Dendritic cell treated with granulocyte-macrophage colony-stimulating factor and Interleukin-4, amounts not matched to agents 40 ng/mL and 50 ng/mL, for 4 days (primary cell): ENCODE measurements at regions not wholly inside any gene's neighbourhood (a gene's known extent, or its start where the extent isn't known, plus 50 kb on each side); places are given as distances from the start of the nearest gene placed in this dataset.

Experiments
- H3K27ac Mint-ChIP-seq: one replicate; pipeline ENCODE4 v1.8.0; 2022; ENCODE audit warnings: mild to moderate bottlenecking, mixed read lengths
- H3K27me3 Mint-ChIP-seq: one replicate; pipeline ENCODE4 v1.8.0; 2022; ENCODE audit warnings: mild to moderate bottlenecking, mixed read lengths
- H3K36me3 Mint-ChIP-seq: one replicate; pipeline ENCODE4 v1.8.0; 2022; ENCODE audit warnings: low read depth, mixed read lengths
- H3K4me1 Mint-ChIP-seq: one replicate; pipeline ENCODE4 v1.8.0; 2022; ENCODE audit warnings: low read depth, mixed read lengths
- H3K4me3 Mint-ChIP-seq: one replicate; pipeline ENCODE4 v1.8.0; 2022; ENCODE audit warnings: mild to moderate bottlenecking, moderate library complexity, mixed read lengths
- H3K9me3 Mint-ChIP-seq: one replicate; pipeline ENCODE4 v1.8.0; 2022; ENCODE audit warnings: mixed read lengths
- intact Hi-C: fragments of 100-400 bp; cut with micrococcal nuclease; formaldehyde crosslinking; loops from one replicate; pipeline ENCODE4 v1.15.0; 2022

GRCh38 chr22:48850658-48851287 lies 976.9 kb downstream of the BRD1 start:
- Mint-ChIP-seq H3K4me1 (no peaks in the 10 kb centered on the region), H3K36me3 (no peaks in the 10 kb centered on the region), H3K9me3 (peaks cover 10% of the 10 kb centered on the region), H3K27ac (no peak overlapping the region), H3K27me3 (no peaks in the 10 kb centered on the region), H3K4me3 (no peak overlapping the region)
- intact Hi-C loops: no loop called here

DNA sequence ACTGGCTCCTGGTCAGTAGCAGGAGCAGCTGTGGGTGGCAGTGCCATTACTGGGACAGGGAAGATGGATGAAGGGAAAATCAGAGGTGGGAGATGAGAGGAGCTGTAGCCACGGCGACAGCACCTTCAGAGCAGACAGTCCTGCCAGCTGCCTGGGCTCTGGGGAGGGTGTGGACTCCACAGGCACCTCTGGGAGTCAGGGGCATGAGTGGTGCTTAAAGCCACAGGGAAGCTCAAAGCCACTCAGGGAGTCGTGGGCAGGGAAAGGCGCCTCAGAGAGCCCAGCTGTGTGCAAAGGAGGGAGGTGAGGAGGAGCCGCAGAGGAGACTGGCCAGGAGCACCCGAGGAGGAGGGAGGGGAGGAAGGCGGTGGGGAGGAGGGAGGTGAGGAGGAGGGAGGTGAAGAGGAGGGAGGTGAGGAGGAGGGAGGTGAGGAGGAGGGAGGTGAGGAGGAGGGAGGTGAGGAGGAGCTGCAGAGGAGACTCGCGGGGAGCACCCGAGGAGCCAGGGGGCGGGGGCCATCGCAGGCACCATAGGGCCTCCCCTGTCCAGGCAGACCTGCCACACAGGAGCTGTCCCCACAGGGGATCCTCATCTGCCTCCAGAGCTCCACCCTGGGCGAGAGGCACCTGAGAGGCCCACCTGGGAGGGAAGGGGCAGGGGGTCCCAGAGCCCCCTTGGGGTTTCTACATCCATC lies 977.6 kb downstream of the BRD1 start:
- H3K4me3 Mint-ChIP-seq: no peak overlapping the region
- intact Hi-C loops: no loop called here
- H3K27me3 Mint-ChIP-seq: no peaks in the 10 kb centered on the region
- H3K27ac Mint-ChIP-seq: no peak overlapping the region
- H3K4me1 Mint-ChIP-seq: no peaks in the 10 kb centered on the region
- no peaks in the 10 kb centered on the region for H3K36me3 Mint-ChIP-seq
- peaks cover 6% of the 10 kb centered on the region for H3K9me3 Mint-ChIP-seq

DNA sequence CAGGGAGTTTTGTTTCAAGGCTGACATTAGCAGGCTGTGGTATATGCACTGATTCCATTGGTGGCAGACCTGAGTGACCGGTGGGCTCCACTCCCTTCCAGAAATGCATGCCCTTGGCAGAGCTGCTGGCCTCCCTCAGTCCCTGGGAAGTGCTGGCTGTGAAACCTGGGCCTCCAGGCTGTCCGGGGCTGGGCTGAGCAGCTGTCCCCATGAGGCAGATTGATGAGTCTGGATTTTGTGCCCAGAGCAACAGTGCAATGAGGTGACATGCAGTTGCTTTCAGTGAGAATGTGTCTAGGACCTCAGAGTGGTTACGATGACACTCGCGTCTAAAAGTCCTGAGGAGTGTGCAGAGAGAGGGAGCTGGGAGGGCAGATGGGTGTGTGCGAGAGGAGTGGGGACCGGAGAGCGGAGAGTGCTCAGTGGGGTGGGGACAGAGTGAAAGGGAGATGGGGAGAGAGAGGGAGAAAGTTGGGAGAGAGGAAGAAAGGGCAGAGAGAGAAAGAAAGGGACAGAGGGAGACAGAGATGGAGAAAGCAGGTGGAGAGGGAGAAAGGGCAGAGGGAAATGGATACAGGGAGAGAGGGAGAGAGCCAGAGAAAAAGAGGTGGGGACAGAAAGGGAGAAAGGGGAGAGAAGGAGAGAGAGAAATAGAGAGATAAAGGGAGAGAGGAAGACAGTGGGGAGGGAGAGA lies 978.3 kb downstream of the BRD1 start:
- no peaks in the 10 kb centered on the region for H3K27me3 Mint-ChIP-seq
- intact Hi-C loops: no loop called here
- no peaks in the 10 kb centered on the region for H3K4me1 Mint-ChIP-seq
- H3K4me3 Mint-ChIP-seq: no peak overlapping the region
- H3K36me3 Mint-ChIP-seq: no peaks in the 10 kb centered on the region
- H3K9me3 Mint-ChIP-seq: no peaks in the 10 kb centered on the region
- no peak overlapping the region for H3K27ac Mint-ChIP-seq

DNA sequence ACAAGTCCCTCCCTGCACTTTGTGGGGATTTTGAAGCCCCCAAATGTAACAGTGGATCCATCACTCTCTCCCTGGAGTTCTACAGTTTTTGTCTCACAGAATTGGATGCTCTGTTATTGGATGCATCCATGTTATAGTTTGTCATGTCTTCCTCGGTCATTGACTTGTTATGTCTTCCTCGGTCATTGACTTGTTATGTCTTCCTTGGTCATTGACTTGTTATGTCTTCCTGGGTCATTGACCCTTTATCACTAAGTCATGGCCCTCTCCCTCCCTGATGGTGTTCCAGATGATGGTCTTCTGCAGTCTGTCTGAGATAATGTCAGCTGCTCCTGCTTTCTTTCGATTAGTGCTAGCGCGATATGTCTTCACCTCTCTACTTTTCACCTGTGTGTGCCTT lies 981.5 kb downstream of the BRD1 start:
- Mint-ChIP-seq H3K27ac (no peak overlapping the region), H3K27me3 (no peaks in the 10 kb centered on the region), H3K4me3 (no peak overlapping the region), H3K4me1 (no peaks in the 10 kb centered on the region), H3K9me3 (no peaks in the 10 kb centered on the region), H3K36me3 (no peaks in the 10 kb centered on the region)
- intact Hi-C loops: no loop called here

- Mint-ChIP-seq H3K27me3 (no peaks in the 10 kb centered on the region), H3K36me3 (no peaks in the 10 kb centered on the region), H3K4me1 (no peaks in the 10 kb centered on the region), H3K27ac (no peak overlapping the region), H3K9me3 (no peaks in the 10 kb centered on the region), H3K4me3 (no peak overlapping the region)
- intact Hi-C loops: no loop called here
Observed at GRCh38 chr22:48845356-48845936, 982.2 kb downstream of the BRD1 start.

- Mint-ChIP-seq H3K36me3 (no peaks in the 10 kb centered on the region), H3K4me3 (no peak overlapping the region), H3K9me3 (no peaks in the 10 kb centered on the region), H3K27ac (no peak overlapping the region), H3K27me3 (no peaks in the 10 kb centered on the region), H3K4me1 (no peaks in the 10 kb centered on the region)
- intact Hi-C loops: no loop called here
Observed at GRCh38 chr22:48844056-48844675, 983.5 kb downstream of the BRD1 start.

DNA sequence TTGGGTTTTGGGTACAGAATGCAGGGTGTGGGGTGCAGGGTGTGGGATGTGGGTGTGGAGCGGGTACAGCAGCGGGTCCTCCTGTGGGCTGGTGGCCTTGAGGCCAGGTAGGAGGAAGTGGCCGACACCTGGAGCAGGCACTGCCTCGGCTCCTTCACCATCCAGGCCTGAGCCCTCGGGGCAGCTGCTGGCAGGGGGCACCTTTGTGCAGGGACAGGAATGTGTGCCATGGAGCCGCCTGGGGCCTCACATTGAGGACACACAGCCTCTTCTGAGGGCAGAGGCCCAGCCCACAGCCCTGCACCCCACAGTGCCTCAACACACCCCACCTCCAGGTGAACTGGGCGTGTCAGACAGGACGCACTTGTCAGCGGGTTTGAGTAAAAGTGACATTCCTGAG lies 984.0 kb downstream of the BRD1 start:
- H3K9me3 Mint-ChIP-seq: no peaks in the 10 kb centered on the region
- intact Hi-C loops: no loop called here
- no peaks in the 10 kb centered on the region for H3K36me3 Mint-ChIP-seq
- no peaks in the 10 kb centered on the region for H3K4me1 Mint-ChIP-seq
- H3K27ac Mint-ChIP-seq: no peak overlapping the region
- no peaks in the 10 kb centered on the region for H3K27me3 Mint-ChIP-seq
- no peak overlapping the region for H3K4me3 Mint-ChIP-seq

GRCh38 chr22:48842976-48843375 lies 984.7 kb downstream of the BRD1 start:
- Mint-ChIP-seq H3K27me3 (no peaks in the 10 kb centered on the region), H3K4me3 (no peak overlapping the region), H3K9me3 (peaks cover 2% of the 10 kb centered on the region), H3K4me1 (no peaks in the 10 kb centered on the region), H3K36me3 (no peaks in the 10 kb centered on the region), H3K27ac (no peak overlapping the region)
- intact Hi-C loops: no loop called here

- H3K27ac Mint-ChIP-seq: no peak overlapping the region
- H3K4me3 Mint-ChIP-seq: no peak overlapping the region
- peaks cover 6% of the 10 kb centered on the region for H3K9me3 Mint-ChIP-seq
- intact Hi-C loops: no loop called here
- H3K4me1 Mint-ChIP-seq: no peaks in the 10 kb centered on the region
- no peaks in the 10 kb centered on the region for H3K36me3 Mint-ChIP-seq
- H3K27me3 Mint-ChIP-seq: no peaks in the 10 kb centered on the region
Observed at GRCh38 chr22:48842583-48842945, 985.1 kb downstream of the BRD1 start.

DNA sequence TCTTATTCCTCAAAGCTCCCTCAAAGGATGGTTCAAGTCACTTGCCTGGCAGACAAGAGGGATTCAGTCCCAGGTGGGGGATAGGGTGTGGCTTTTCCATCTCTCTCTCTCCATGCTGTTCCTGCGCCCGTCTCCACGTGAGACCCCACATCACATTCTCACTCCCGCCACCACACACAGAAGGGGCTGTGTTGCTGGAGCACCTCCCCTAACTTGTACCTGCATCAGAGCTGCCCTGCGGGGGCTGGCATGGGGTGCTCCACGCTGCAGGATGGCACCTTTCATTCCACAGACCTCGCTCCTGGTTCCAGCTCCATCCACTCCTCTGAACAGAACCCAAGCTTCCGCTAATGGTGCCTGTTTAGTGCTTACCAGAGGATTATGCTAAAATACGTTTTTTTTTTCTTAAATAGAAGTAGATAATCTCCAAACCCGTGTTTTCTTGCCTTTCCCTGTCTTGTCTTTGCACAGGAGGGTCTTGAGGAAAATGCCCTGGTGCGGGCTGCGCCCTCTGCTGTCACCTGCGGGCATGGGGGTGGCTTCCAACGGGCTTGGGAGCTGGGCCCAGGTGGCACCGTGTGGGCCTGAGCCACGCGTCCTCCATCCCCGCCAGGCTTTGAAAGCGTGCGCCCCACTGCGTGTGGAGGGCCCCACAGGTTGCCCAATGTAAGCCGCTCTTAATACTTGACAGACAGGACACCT lies 985.6 kb downstream of the BRD1 start:
- Mint-ChIP-seq H3K27me3 (no peaks in the 10 kb centered on the region), H3K4me3 (no peak overlapping the region), H3K27ac (no peak overlapping the region), H3K9me3 (peaks cover 11% of the 10 kb centered on the region), H3K36me3 (no peaks in the 10 kb centered on the region), H3K4me1 (no peaks in the 10 kb centered on the region)
- intact Hi-C loops: no loop called here

GRCh38 chr22:48840112-48840949 lies 987.3 kb downstream of the BRD1 start:
- no peaks in the 10 kb centered on the region for H3K36me3 Mint-ChIP-seq
- no peaks in the 10 kb centered on the region for H3K27me3 Mint-ChIP-seq
- no peaks in the 10 kb centered on the region for H3K4me1 Mint-ChIP-seq
- H3K27ac Mint-ChIP-seq: no peak overlapping the region
- peaks cover 21% of the 10 kb centered on the region for H3K9me3 Mint-ChIP-seq
- intact Hi-C loops: no loop called here
- H3K4me3 Mint-ChIP-seq: no peak overlapping the region

- intact Hi-C loops: no loop called here
- H3K36me3 Mint-ChIP-seq: no peaks in the 10 kb centered on the region
- no peak overlapping the region for H3K4me3 Mint-ChIP-seq
- H3K27ac Mint-ChIP-seq: no peak overlapping the region
- no peaks in the 10 kb centered on the region for H3K4me1 Mint-ChIP-seq
- H3K27me3 Mint-ChIP-seq: no peaks in the 10 kb centered on the region
- peaks cover 21% of the 10 kb centered on the region for H3K9me3 Mint-ChIP-seq
Observed at GRCh38 chr22:48838846-48839730, 988.6 kb downstream of the BRD1 start.
